SK-N-SH (cell line): ENCODE measurements at regions not wholly inside any gene's neighbourhood (a gene's known extent, or its start where the extent isn't known, plus 50 kb on each side); places are given as distances from the start of the nearest gene placed in this dataset.
A peak's percentile ranks its signal among the peaks of the same experiment; 100 is the strongest.

Experiments
- CTCF ChIA-PET: fragments of 300-600, 350-600 bp; formaldehyde crosslinking; extraction: SDS; loops from one replicate; lab custom pipeline; 2021; lab: Yijun Ruan, JAX
- POLR2A ChIA-PET: fragments of 350-600 bp; sonication (Branson Sonifier 250); formaldehyde crosslinking; extraction: SDS; loops from one replicate; lab custom pipeline; 2020; ENCODE audit warnings: antibody characterized with exemption, inconsistent platforms; lab: Yijun Ruan, JAX
- DNase-seq: peaks from one replicate; pipeline ENCODE4 v3.0.0; 2012
- H2AFZ ChIP-seq: fragments of 200-600 bp; sonication (generic); 2 replicates; pipeline ENCODE4 v1.8.1; 2016; ENCODE audit warnings: antibody characterized with exemption, mild to moderate bottlenecking, low read depth
- H3F3A ChIP-seq: fragments of 200-600 bp; sonication (generic); replicated peaks from 2 replicates; pipeline ENCODE3; 2016; ENCODE audit warnings: antibody characterized with exemption, mild to moderate bottlenecking; ENCODE audit not compliant: insufficient read depth
- H3K27ac ChIP-seq, 2 experiments: fragments of 200-500 bp in 1 of 2; fragments of 200-600 bp in 1 of 2; sonication (Bioruptor generic) in 1 of 2; sonication (generic), shearing (Covaris generic) in 1 of 2; 2 replicates each; pipeline versions ENCODE4 v1.5.1 to v1.6.1; 2014 to 2016; ENCODE audit warnings: low read depth in 2 of 2, inconsistent platforms in 1 of 2, low read length in 1 of 2, mild to moderate bottlenecking in 1 of 2, mixed read lengths in 1 of 2
- H3K27me3 ChIP-seq: fragments of 200-600 bp; sonication (generic), shearing (Covaris generic); 2 replicates; pipeline ENCODE4 v1.6.1; 2016; ENCODE audit warnings: mixed run types; ENCODE audit not compliant: insufficient read depth
- H3K36me3 ChIP-seq, 2 experiments: fragments of 200-500 bp in 1 of 2; fragments of 200-600 bp in 1 of 2; sonication (Bioruptor generic) in 1 of 2; sonication (generic) in 1 of 2; replicated peaks in 1 of 2; 2 replicates each; pipeline versions ENCODE3 to v1.5.1; 2014 to 2016; ENCODE audit warnings: low read length in 1 of 2, mild to moderate bottlenecking in 1 of 2; ENCODE audit not compliant: insufficient read depth in 2 of 2, control insufficient read depth in 1 of 2
- H3K4me1 ChIP-seq, 2 experiments: fragments of 200-500 bp in 1 of 2; fragments of 200-600 bp in 1 of 2; sonication (Bioruptor generic) in 1 of 2; sonication (generic), shearing (Covaris generic) in 1 of 2; 2 replicates each; pipeline versions ENCODE4 v1.5.1 to v1.6.1; 2014 to 2016; ENCODE audit warnings: low read depth in 1 of 2, low read length in 1 of 2, mixed run types in 1 of 2; ENCODE audit not compliant: insufficient read depth in 2 of 2, control insufficient read depth in 1 of 2
- H3K4me2 ChIP-seq: fragments of 200-600 bp; sonication (generic), shearing (Covaris generic); 2 replicates; pipeline ENCODE4 v1.6.1; 2017; ENCODE audit warnings: mixed run types
- H3K4me3 ChIP-seq, 2 experiments: fragments of 200-500 bp in 1 of 2; fragments of 200-600 bp in 1 of 2; sonication (Bioruptor generic) in 1 of 2; sonication (generic), shearing (Covaris generic) in 1 of 2; 2 replicates each; pipeline versions ENCODE4 v1.5.1 to v1.8.1; 2014 to 2016; ENCODE audit warnings: low read depth in 2 of 2, inconsistent platforms in 1 of 2, low read length in 1 of 2, mild to moderate bottlenecking in 1 of 2, mixed read lengths in 1 of 2, moderate library complexity in 1 of 2
- H3K79me2 ChIP-seq: fragments of 200-600 bp; sonication (generic); 2 replicates; pipeline ENCODE4 v1.8.1; 2017; ENCODE audit warnings: mild to moderate bottlenecking; ENCODE audit not compliant: insufficient read depth
- H3K9ac ChIP-seq: fragments of 200-600 bp; sonication (generic); 2 replicates; pipeline ENCODE4 v1.6.1; 2017; ENCODE audit warnings: mixed run types
- H3K9me2 ChIP-seq: fragments of 200-600 bp; sonication (generic); 2 replicates; pipeline ENCODE4 v1.6.1; 2017; ENCODE audit warnings: mixed run types
- H3K9me3 ChIP-seq: fragments of 200-600 bp; sonication (generic); 2 replicates; pipeline ENCODE4 v1.6.1; 2017; ENCODE audit warnings: mixed run types, mild to moderate bottlenecking, moderate library complexity
- H4K20me1 ChIP-seq: fragments of 200-600 bp; sonication (generic); 2 replicates; pipeline ENCODE4 v1.6.1; 2017; ENCODE audit warnings: mild to moderate bottlenecking, mixed run types; ENCODE audit not compliant: insufficient read depth
- CHD2 ChIP-seq: fragments of 150-350 bp; IDR thresholded peaks from 2 replicates; pipeline ENCODE4 v1.6.1; 2018; ENCODE audit warnings: low read length; ENCODE audit not compliant: partially characterized antibody
- ELF1 ChIP-seq: IDR thresholded peaks from 2 replicates; pipeline ENCODE4 v1.4.0; 2012
- EP300 ChIP-seq, 2 experiments: IDR thresholded peaks; 2 replicates each; pipeline versions ENCODE4 v1.4.0 to v1.6.1; 2012; ENCODE audit warnings: borderline replicate concordance in 1 of 2, low read depth in 1 of 2, low read length in 1 of 2
- FOSL2 ChIP-seq: IDR thresholded peaks from 2 replicates; pipeline ENCODE4 v1.4.0; 2012; ENCODE audit warnings: low read depth, mild to moderate bottlenecking, moderate library complexity, borderline replicate concordance
- FOXJ3 ChIP-seq: sonication (generic); formaldehyde crosslinking; IDR thresholded peaks from 2 replicates; pipeline ENCODE4 v1.5.1; 2020; ENCODE audit warnings: mild to moderate bottlenecking, missing genetic modification reagents
- FOXM1 ChIP-seq: IDR thresholded peaks from 2 replicates; pipeline ENCODE4 v1.4.0; 2012; ENCODE audit warnings: low read depth, mild to moderate bottlenecking
- GABPA ChIP-seq: IDR thresholded peaks from 2 replicates; pipeline ENCODE4 v1.4.0; 2012; ENCODE audit warnings: low read depth, mild to moderate bottlenecking
- MAX ChIP-seq: IDR thresholded peaks from 2 replicates; pipeline ENCODE4 v1.4.0; 2012; ENCODE audit warnings: low read depth
- MEF2A ChIP-seq: IDR thresholded peaks from 2 replicates; pipeline ENCODE4 v1.4.0; 2012; ENCODE audit warnings: low read depth, borderline replicate concordance
- MXI1 ChIP-seq: IDR thresholded peaks from 2 replicates; pipeline ENCODE4 v1.6.1; 2012; ENCODE audit warnings: mild to moderate bottlenecking, low read depth, low read length, improper control_type of control experiment
- NFIC ChIP-seq: IDR thresholded peaks from 2 replicates; pipeline ENCODE4 v1.4.0; 2012; ENCODE audit warnings: borderline replicate concordance
- PBX3 ChIP-seq: IDR thresholded peaks from 2 replicates; pipeline ENCODE4; 2012
- POLR2AphosphoS5 ChIP-seq: IDR thresholded peaks from 2 replicates; pipeline ENCODE4 v1.6.1; 2012; ENCODE audit warnings: low read depth, low read length
- RCOR1 ChIP-seq: fragments of 150-350 bp; IDR thresholded peaks from 2 replicates; pipeline ENCODE4 v1.6.1; 2017; ENCODE audit warnings: antibody characterized with exemption, low read length
- REST ChIP-seq: IDR thresholded peaks from 2 replicates; pipeline ENCODE4 v1.6.1; 2012; ENCODE audit warnings: mild to moderate bottlenecking, low read depth, low read length, moderate library complexity
- RXRA ChIP-seq: IDR thresholded peaks from 2 replicates; pipeline ENCODE4 v1.4.0; 2012; ENCODE audit warnings: low read depth, mild to moderate bottlenecking, borderline replicate concordance
- TAF1 ChIP-seq: IDR thresholded peaks from 2 replicates; pipeline ENCODE4 v1.6.1; 2012; ENCODE audit warnings: low read depth, mild to moderate bottlenecking, low read length, moderate library complexity, borderline replicate concordance
- TCF12 ChIP-seq: IDR thresholded peaks from 2 replicates; pipeline ENCODE4 v1.4.0; 2012
- USF1 ChIP-seq: IDR thresholded peaks from 2 replicates; pipeline ENCODE4 v1.4.0; 2012; ENCODE audit warnings: low read depth, borderline replicate concordance
- YY1 ChIP-seq: IDR thresholded peaks from 2 replicates; pipeline ENCODE4 v1.4.0; 2012; ENCODE audit warnings: low read depth, mild to moderate bottlenecking
- ZBTB33 ChIP-seq: IDR thresholded peaks from 2 replicates; pipeline ENCODE4 v1.4.0; 2012; ENCODE audit warnings: low read depth, borderline replicate concordance
- WGBS: methylation state at CpG from one replicate; pipeline ENCODE4 v1.1.6; 2017; ENCODE audit warnings: low lambda C conversion rate; 5-methylcytosine and 5-hydroxymethylcytosine counted together

- WGBS, result 68% methylated on average over 5 of the region's 5 CpGs
- no peak overlapping the region for H3K9ac ChIP-seq
Measured at GRCh38 chr1:209398313-209398991, 185.1 kb upstream of the CAMK1G start.

More at GRCh38 chr1:209398313-209398991, 185.1 kb upstream of the CAMK1G start:
- no peaks in the 10 kb centered on the region for H3K27me3 ChIP-seq
- no peak overlapping the region for H3K4me3 ChIP-seq
- H3K4me1 ChIP-seq, result peaks cover 9 to 25% of the 10 kb centered on the region in 2 experiments; a peak in 2 of 4 replicates
- no peaks in the 10 kb centered on the region for H4K20me1 ChIP-seq
- H3K27ac ChIP-seq, result peak overlapping the region in 1 of 2 experiments; percentile 55; a peak in 1 of 4 replicates
- no peaks in the 10 kb centered on the region for H3K9me2 ChIP-seq
- H2AFZ ChIP-seq, result no peak overlapping the region
- no peaks in the 10 kb centered on the region for H3K79me2 ChIP-seq
- peak; percentile 25 for DNase-seq
- CTCF ChIA-PET, result interaction anchor here (1.3 to 1.5 kb wide), 3 partner anchors 16 to 186 kb away, joined by 3 read pairs; no protein-coding TSS in a partner anchor
- no peaks in the 10 kb centered on the region for H3K9me3 ChIP-seq
- H3F3A ChIP-seq, result no peaks in the 10 kb centered on the region
- POLR2A ChIA-PET, result no interaction called here
- no peaks in the 10 kb centered on the region for H3K36me3 ChIP-seq
- H3K4me2 ChIP-seq, result no peak overlapping the region
- TF ChIP-seq MAX (no peak), RCOR1 (no peak), TAF1 (no peak), FOXM1 (no peak), MXI1 (no peak), CHD2 (no peak), FOSL2 (no peak), ELF1 (no peak), POLR2AphosphoS5 (no peak), EP300 (IDR thresholded peaks at IDR 0.05; ENCODE audit: borderline replicate concordance in 1 of 2, low read depth in 1 of 2, low read length in 1 of 2) (0 out of 4 replicates have a peak, but pooled peaks of 1 of the 2 experiments have one; percentile 31), MEF2A (no peak), NFIC (peak; percentile 58), GABPA (no peak), RXRA (no peak), PBX3 (peak; percentile 31; the same call in 1 of the 2 replicates), USF1 (no peak), REST (peak; percentile 82), FOXJ3 (CRISPR knock-in tag) (no peak), ZBTB33 (no peak), YY1 (no peak), TCF12 (peak; percentile 54; the same call in 1 of the 2 replicates)
